ENCODE measurements at regions not wholly inside any gene's neighbourhood (a gene's known extent, or its start where the extent isn't known, plus 50 kb on each side); places are given as distances from the start of the nearest gene placed in this dataset.
"Not testable (repeated sequence)": the region's sequence is repeated elsewhere in the genome, so short reads cannot be mapped to it uniquely, and the experiment has no call there.

DNA sequence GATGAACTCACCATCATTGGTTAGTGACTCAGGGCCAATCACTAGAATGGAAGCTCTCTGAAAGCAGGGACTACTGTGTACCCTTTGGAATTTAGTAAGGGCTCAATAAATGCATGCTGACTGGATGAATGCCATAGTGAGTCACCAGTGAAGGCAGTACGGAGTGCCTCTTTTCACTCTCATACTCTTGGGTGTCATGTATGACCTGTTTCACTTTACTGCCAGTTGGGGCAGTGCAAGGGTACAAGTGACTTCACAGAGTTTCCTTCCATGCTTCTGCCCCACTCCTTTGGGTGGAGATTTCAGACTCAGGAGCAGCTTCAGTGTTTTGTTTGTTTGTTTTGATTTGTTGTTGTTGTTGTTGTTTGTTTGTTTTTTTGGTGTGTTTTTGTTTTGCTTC is 57.7 kb downstream of the SOX3 start:
- DNase-seq, result no peak

DNA sequence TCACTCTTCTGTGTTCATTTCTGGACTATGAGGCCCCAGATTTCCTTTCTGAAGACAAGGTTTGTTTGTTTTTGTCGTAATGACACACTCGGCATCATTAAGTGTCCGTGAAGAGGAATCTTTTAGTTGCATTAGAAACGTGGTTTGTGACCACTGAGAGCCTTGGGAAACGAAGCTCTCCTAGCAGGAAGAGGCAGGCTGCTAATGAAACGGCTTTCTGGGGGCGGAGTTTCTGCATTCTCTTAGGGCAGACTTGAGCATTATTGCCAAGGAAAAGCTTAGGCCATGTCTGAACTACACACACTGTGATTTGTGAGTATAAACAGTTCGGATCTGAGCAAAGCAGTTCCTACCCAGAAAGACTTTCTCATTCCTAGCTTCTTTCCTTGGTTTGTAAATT is 64.0 kb downstream of the SOX3 start:
- no peak for DNase-seq

DNA sequence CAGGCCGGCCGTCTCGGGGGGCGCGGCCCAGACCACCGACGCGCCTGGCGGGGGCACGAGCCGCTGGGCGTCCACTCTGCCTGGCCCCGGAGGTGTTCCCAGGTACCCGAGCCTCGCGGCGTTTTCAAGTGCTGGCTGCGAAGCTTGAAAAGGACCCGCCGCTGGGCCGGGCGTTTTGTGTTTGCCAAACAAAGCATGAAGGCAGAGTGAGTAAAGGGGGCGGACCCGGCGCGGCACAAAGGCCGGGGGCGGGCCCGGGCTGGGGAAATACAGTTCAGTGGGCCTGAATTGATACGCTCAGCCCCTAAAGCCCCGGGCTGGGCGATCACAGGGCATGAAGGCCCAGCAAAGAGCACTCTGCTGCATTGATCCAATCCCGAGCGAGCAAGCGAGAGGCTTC is 65.4 kb downstream of the SOX3 start:
- no peak for DNase-seq

DNA sequence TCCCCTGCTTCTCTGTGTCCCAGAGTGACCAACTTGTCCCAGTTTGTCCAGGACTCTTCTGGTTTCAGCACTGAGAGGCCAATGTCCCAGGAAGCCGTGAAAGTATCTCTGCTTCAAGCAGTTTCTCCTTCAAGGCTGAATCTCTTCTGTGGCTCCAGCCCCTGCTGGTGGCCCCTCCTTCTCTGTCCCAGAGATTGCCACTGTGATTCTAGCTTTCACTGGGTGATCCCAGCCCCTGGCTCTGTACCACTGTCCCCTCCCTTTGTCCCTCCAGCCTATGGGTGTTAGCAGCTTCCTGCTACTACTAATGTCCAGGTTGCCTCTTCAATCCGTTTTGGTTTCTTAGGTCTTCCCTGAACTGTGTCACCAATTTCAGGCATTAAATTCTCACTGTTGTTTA is 70.5 kb downstream of the SOX3 start:
- no peak for DNase-seq

DNA sequence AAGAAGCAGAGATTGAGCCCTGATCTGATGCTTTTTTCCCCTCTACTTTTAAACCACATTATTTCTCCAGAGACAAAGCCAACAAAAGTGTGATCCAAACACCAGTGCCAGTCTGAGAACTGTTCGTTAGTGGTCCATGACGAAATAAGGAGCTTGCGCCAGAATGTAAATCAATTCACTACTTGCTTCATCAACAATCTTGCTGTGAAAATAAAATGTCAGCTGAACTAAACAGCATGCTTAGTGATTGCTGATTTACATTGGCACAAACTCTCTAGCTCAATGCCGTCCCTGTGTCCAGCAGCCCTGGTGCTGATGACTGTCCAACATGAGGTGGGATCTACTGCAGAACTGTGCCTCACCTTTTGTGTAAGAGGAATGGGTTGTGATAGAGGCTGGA is 71.3 kb downstream of the SOX3 start:
- no peak for DNase-seq

DNA sequence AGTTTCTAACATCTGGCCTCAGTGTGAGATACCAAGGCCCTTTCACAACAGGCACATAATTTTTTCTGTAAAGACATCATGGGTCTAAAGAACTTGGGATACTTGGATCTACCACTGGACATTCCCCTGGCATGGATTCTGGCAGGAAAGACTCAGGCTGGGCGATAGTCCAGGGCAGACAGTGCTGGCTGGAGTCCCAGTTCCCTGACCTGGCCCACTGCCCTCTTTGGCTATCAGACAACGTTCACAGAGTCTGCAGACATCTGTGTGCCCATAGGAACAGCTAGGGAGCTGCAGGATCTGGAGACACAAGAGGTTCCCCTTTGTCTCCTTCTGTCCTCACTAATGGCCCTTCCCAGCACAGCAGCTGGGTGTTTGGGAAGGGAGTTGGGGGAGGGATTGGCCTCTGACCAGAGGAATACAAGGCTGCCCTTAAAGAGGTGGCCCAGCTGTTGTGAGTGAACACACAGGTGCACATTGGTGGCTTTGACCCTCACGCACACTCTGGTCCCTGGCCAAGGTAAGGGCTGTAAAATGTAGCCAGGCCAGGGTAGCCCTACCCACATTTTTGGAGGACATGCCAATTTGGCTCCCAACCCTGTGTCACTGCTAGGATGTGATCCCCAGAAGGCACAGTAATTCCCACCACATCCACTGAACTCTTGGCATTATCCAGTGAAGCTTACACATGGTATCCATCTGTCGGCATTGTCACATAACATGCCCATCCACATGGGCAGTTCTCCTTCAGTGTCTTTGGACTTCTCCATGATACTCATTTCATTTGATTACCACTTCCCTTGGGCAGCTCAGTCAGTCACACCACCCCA is 72.3 kb downstream of the SOX3 start:
- DNase-seq, result no peak

DNA sequence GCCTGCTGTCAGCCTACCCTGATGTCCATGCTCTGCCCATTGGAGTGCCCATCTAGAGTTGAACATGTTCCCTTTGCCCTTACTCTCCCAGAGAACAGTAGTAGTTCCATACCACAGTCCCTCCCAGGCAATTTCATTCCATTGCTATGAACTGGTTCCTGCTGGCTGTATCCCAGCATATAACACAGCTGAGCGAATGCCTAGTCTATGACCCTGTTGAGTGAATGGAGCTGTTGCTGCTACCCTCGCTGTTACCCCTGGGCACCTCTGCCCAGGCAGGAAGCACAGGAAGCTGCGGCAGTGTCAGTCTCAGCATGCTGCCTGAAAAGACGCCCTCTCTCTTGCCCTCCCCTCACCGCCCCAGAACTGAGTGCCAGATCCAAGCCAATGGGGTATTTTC is 73.3 kb downstream of the SOX3 start:
- DNase-seq, result no peak

DNA sequence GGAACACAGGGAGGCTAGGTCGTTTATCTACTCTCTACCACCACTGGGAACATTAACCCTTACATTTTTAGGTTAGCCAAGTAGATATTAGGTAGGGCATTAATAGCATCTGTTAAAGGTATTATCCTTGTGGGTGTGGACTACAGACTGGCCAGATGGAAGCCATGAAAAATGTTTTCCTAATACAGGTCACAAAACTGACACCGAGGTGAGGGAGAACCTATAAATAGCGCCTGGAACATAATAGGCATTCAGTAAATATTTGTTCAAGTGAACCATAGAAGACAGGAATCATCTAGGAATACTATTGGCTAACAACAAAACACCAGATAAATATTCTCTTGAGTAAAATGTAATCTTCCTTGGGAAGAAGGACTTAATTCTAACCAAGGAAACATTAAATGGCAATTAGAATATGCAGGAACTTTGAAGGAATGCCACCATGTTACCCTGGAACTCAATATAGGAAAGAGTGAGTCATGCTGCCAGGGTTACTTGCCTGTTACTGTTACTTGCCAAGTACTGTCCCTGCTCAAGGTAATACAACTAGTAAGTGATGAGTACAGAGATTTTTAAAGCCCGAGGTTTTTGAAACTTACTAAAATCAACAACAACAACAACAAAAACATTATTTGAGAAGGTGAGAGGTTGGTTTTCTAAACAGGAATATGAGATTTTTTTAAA is 79.0 kb downstream of the SOX3 start:
- no peak for DNase-seq

DNA sequence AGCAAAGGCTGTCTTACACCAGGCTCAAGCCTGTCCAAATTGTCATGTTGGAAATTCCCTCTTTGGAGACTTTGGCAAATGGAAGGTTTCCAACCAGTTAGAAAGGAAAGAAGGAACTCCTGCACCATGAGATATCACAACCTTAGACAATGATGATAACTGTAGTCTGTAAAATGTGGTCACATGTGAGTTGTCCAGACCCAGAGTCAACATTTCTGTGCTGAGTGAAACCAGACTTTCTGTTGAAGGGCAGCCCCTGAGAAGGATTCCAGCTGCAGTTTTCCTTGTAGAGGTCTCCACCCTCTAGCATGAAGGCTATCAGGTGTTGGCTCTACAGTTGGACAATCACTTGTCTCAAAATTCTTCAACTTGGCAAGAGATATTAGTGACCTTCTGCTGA is 82.4 kb downstream of the SOX3 start:
- DNase-seq, result no peak

DNA sequence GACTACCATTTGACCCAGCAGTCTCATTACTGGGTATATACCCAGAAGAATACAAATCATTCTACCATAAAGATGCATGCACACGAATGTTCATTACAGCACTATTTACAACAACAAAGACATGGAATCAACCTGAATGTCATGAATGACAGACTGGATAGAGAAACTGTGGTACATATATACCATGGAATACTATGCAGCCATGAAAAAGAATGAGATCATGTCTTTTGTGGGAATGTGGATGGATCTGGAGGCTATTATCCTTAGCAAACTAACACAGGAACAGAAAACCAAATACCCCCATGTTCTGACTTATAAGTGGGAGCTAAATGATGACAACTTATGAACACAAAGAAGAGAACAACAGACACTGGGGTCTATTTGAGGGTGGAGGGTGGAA is 102.7 kb downstream of the SOX3 start:
- DNase-seq, result not testable (repeated sequence)

DNA sequence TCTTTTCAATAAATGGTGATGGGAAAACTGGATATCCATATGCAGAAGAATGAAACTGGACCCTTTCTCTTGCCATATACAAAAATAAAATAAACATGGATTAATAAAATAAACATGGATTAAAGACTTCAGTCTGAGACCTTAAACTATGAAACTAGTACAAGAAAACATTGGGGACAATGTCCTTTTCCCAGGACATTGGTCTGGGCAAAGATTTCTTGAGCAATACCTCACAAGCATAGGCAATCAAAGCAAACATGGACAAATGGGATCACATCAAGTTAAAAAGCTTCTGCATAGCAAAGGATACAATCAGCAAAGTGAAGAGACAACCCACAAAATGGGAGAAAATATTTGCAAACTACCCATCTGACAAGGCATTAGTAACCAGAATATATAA is 108.5 kb downstream of the SOX3 start:
- not testable (repeated sequence) for DNase-seq

DNA sequence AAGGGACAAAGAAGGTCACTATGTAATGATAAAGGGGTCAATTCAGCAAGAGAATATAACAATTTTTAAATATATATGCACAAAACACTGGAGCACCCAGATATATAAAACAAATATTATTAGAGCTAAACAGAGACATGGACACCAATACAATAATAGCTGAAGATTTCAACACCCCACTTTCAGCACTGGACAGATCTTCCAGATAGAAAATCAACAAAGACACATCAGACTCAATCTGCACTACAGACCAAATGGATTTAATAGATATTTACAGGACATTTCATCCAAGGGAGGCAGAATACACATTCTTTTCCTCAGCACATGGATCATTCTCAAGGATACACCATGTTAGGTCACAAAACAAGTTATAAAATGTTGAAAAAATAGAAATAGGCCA is 111.4 kb downstream of the SOX3 start:
- DNase-seq, result no peak

DNA sequence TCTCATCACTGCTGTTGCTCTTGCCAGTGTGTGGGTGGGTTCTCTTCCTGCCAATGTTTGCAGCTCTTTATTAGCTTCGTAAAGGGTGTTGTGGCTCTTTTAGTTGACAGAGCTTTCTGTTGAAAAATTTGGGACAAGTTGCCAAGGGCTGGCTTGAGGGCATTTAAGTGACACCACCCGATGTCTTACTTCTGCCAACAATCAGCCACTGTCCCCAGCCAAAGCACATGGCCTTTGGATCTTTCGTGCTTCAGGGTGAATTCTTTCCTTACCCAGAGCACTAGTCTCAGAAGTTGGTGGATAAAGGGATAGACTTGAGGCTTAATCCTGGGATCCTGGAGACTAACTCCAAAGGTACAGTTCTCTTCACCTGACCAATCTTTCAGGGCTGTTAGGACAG is 113.6 kb downstream of the SOX3 start:
- DNase-seq, result no peak

DNA sequence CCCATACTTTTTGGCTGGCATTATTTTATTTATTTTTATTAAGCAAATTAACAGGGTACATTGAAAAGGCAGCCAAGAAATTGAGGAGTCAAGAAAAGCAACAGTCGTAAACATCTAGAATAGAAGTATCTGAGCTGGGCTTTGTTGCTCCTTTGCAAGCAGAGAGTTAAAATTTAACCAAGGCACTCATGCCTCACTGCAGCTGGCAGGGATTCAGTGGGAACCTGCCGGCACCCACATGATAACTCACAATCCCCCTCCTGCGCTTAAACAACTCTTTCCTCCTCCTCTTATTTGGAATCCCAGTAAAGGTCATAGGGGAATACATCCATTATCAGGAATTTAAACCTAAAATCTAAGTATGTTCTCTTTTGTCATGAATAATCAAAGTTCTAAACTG is 115.5 kb downstream of the SOX3 start:
- DNase-seq, result no peak

DNA sequence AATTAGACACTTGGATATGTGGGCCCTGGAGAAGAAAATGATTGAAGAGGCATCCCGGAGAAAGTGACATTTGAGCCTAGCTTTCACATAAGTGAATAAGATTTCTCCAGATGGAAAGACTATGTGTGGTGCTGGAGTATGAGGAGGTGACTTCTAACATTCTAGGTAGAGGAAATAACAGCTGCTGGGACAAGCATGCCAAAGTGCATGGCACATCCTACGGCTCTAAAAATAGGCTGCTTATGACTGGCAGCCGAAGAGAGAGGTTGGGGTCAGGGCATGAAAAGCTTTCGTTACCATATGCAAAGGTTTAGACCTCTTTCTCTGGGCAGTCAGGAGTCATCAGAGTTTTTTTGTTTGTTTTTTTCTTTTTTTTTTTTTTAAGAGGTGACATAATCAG is 142.0 kb downstream of the SOX3 start:
- no peak for DNase-seq

DNA sequence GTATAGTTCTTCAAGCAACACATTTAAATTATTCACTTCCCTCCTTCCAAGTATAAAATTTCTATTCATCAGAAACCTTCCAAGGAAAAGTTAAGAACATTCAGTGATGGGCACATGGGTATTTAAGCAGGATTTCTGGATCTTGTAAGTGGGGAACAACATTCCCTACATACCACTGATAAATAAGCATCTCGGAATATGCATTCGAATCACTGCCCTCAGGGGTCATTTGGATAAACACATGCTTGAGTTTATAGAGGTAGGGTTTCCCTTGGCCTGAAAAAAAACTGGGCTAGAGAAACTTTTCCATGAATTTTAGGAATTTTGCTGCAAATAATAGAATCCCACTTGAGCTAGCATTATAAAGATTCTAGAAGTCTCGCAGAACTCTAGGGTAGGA is 143.9 kb downstream of the SOX3 start:
- no peak for DNase-seq

DNA sequence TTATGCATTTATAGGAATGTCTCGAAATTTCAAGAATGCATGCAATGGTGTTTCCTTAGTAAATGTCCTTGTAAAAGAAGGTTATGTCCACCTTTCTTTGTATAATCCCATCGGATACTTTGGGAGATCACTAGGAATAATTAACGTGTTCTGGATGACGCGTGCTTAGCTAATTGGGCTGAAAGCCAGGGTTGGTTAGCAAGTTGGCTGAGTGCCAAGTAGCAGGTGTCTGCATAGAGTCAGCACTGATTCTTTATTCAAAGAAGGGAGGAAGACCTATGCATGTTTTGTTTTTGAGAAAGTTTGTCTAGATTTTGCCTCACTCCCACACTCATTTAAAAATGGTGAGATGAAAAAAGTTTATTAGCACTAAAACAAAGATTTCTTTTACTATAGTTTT is 144.6 kb downstream of the SOX3 start:
- no peak for DNase-seq

DNA sequence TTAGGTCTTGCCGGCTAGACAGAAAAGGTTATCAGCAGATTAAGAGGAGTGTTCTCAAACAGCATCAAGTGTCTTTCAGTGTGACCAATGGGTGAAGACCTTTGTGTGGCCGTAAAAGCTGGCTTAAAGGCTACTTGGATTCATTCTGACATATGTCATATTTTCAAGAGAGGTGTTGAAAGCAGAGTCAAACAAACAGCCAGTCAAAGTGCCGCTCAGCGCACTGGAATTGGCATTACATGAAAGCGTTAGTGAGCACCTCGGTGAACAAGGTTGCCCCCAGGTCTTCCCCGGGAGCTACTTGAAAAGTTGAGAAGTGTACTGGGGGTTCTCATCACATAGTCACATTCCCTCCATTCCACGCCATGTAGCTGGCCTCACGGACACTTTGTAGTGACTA is 148.9 kb downstream of the SOX3 start:
- no peak for DNase-seq

DNA sequence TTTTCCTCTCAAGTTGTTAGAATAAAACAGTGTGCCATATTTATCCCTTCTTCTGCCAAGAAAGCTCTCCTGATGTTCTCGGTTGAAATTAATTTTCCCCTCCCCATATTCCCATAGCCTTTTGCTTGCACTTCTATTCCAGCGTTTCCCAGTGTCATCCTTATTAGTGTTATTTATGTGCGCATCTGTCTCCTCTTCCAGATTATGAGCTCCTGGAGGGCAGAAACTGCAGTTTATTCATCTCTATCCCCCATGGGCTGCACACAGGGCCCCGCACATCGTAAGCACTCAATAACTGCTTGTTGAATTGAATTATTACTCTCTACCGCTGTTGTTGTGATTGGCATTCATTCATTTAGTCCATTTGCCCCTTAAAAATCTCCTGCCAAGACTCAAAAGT is 149.4 kb downstream of the SOX3 start:
- DNase-seq, result no peak

DNA sequence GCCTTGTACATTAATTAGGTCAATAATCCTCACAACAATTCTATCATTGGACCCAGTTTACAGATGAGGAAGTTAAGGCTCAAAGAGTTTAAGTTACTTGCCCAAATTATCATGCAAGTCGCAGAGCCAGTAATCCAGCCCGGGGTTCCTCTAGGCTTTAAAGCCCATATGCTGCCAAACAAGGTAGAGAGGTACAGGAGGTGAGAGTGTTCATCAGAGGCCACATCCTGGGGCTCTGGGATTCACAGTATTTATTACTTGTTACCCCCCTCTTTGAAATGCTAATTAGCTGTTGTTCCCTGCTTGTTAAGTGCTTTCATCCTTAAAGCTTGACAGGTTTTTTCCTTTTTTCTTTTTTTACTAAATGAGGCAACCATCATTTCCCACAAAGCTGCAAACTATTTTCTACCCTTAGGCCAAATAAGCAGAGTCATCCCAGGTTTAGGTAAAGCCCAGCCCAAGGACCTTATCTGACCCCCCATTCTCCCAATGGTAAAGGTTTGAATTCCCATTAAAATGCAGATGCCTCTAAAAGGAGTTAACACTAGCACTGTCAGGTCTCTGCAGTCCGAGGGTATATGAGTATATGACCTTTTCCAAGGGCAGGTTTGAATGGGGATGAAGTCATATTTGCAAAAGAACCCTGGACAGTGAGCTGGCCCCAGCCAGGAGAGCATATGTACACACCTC is 150.3 kb downstream of the SOX3 start:
- DNase-seq, result no peak

DNA sequence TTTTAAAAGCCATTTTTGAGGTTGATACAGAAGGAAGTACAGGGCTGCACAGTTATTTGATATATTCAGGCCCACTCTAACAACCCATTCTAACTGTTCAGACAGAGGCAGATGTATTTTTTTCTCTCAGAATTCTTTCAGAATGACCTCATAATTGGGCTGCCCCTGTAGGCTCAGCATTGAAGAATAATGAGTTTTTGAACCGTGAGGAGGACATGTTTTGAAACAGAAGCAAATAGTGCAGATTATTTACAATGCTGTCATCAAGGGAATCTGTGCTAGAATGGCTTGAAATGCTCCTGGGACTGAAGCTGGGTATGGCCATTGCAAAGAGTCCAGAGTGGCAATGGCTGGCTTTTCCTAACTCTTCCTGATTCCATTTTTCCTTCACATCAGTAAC is 158.1 kb downstream of the SOX3 start:
- DNase-seq, result no peak

DNA sequence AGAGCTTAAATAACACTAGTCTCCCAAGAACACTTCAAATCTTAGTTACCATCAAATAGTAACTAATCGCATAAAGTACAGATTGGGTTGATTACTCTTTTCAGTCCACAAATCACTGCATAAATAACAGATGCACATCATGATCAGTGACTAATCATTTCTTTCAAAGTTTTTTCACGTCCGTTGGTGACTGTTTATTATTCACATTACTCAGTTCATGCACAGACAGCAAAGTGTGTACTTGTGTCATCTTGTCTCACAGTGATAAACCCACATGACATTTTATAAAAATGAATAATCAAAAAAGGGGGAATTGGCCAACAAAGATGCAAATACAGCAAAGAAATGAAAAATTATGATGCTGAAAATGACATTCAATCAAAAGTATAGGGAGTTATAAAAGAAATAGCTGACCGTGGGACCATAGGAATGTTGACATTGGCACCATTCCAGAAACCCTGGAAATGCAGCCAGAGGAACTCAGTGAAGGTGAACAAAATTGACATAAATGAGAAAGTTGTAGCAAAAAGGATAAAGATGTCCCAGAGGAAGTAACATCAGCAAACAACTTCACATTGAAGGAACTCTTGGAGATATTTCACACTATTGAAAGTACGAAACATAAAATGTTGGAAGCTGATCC is 161.5 kb downstream of the SOX3 start:
- no peak for DNase-seq

DNA sequence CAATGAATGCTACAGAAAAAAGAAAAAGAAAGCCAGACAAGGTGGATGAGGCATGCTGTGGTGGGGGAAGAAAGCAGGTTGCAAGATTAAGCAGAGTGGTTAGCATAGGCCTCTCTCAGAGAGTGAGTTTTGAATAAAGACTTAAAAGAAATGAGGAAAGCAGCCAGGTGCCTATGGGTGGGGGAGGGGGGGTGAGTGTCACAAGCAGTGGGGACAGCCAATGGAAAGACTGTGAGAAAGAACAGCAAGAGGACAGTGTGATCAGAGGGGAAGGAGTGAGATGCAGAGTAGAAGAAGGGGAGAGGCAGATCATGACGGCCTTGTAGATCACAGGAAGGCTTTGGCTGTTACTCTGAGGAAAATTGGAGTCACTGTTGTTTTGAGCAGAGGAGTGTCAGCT is 162.5 kb downstream of the SOX3 start:
- DNase-seq, result no peak

DNA sequence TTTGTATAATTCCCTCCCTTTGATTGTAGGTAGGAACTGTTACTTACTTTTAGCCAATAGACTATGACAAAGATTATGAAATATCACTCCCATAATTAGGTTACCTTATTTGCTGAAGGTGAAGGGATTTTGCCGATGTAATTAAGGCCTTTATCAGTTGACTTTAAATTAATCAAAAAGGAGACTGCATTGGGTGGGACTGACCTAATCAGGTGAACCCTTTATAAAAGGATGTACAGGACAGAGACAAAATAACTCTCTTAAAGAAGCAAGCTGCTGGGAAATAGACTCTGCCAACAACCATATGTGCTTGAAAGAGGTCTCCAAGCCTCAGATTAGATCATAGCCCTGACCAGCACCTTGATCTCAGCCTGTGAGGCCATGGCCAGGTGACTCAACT is 167.6 kb downstream of the SOX3 start:
- DNase-seq, result no peak

Measured in NCI-H1417 treated with DMSO at 0.1 percent for 48 hours (cell line).